H9 (cell line): ENCODE measurements at regions not wholly inside any gene's neighbourhood (a gene's known extent, or its start where the extent isn't known, plus 50 kb on each side); places are given as distances from the start of the nearest gene placed in this dataset.

Experiments used
- DNase-seq: peaks from one replicate; pipeline ENCODE4 v3.0.0-alpha.2; 2017
- H2AFZ ChIP-seq: one replicate; pipeline ENCODE4 v1.6.1; 2013; ENCODE audit warnings: mild to moderate bottlenecking, low read length, control low read depth, moderate library complexity
- H2AK5ac ChIP-seq: 2 replicates; pipeline ENCODE4 v1.6.1; 2013; ENCODE audit warnings: low read length, control low read depth, mixed read lengths; ENCODE audit not compliant: insufficient read length
- H2BK120ac ChIP-seq: one replicate; pipeline ENCODE4 v1.6.1; 2013; ENCODE audit warnings: low read depth, mild to moderate bottlenecking, low read length, control low read depth, inconsistent platforms; ENCODE audit not compliant: poor library complexity, severe bottlenecking
- H2BK12ac ChIP-seq: 2 replicates; pipeline ENCODE4 v1.6.1; 2013; ENCODE audit warnings: low read length, control low read depth, mixed read lengths, low read depth; ENCODE audit not compliant: insufficient read length
- H2BK15ac ChIP-seq: 2 replicates; pipeline ENCODE4 v1.6.1; 2013; ENCODE audit warnings: low read depth, low read length, control low read depth
- H2BK20ac ChIP-seq: one replicate; pipeline ENCODE4 v1.6.1; 2013; ENCODE audit warnings: low read depth, mild to moderate bottlenecking, low read length, control low read depth, inconsistent platforms; ENCODE audit not compliant: poor library complexity, severe bottlenecking
- H2BK5ac ChIP-seq: 2 replicates; pipeline ENCODE4 v1.6.1; 2013; ENCODE audit warnings: low read length, control low read depth, mixed read lengths; ENCODE audit not compliant: insufficient read length
- H3K14ac ChIP-seq: 2 replicates; pipeline ENCODE4 v1.6.1; 2013; ENCODE audit warnings: low read length, control low read depth; ENCODE audit not compliant: insufficient read depth
- H3K18ac ChIP-seq: 2 replicates; pipeline ENCODE4 v1.6.1; 2013; ENCODE audit warnings: low read depth, mild to moderate bottlenecking, mixed read lengths, low read length, control low read depth; ENCODE audit not compliant: insufficient read length
- H3K23ac ChIP-seq: 2 replicates; pipeline ENCODE4 v1.6.1; 2013; ENCODE audit warnings: low read length, control low read depth, mixed read lengths, low read depth; ENCODE audit not compliant: insufficient read length
- H3K23me2 ChIP-seq: 2 replicates; pipeline ENCODE4 v1.6.1; 2013; ENCODE audit warnings: low read depth, mild to moderate bottlenecking, mixed read lengths, low read length, control low read depth; ENCODE audit not compliant: insufficient read length, poor library complexity, severe bottlenecking
- H3K27ac ChIP-seq: 2 replicates; pipeline ENCODE4 v1.5.1; 2013; ENCODE audit warnings: low read length, control low read depth, mixed read lengths, low read depth; ENCODE audit not compliant: insufficient read length
- H3K27me3 ChIP-seq: 2 replicates; pipeline ENCODE4 v1.6.1; 2013; ENCODE audit warnings: low read length, control low read depth, inconsistent platforms; ENCODE audit not compliant: insufficient read depth
- H3K4ac ChIP-seq: 2 replicates; pipeline ENCODE4 v1.6.1; 2013; ENCODE audit warnings: low read depth, mild to moderate bottlenecking, control low read depth, inconsistent platforms, low read length, moderate library complexity
- H3K4me1 ChIP-seq: 2 replicates; pipeline ENCODE4 v1.6.1; 2013; ENCODE audit warnings: low read length, control low read depth, inconsistent platforms; ENCODE audit not compliant: insufficient read depth
- H3K4me2 ChIP-seq: 2 replicates; pipeline ENCODE4 v1.6.1; 2013; ENCODE audit warnings: low read length, control low read depth, mixed read lengths; ENCODE audit not compliant: insufficient read length, insufficient read depth
- H3K56ac ChIP-seq: 2 replicates; pipeline ENCODE4 v1.6.1; 2013; ENCODE audit warnings: low read depth, mild to moderate bottlenecking, mixed read lengths, low read length, control low read depth; ENCODE audit not compliant: insufficient read length
- H3K79me1 ChIP-seq: 2 replicates; pipeline ENCODE4 v1.6.1; 2013; ENCODE audit warnings: low read depth, mild to moderate bottlenecking, moderate library complexity, low read length, control low read depth, inconsistent platforms; ENCODE audit not compliant: insufficient read depth, poor library complexity, severe bottlenecking
- H3K79me2 ChIP-seq: 2 replicates; pipeline ENCODE4 v1.6.1; 2013; ENCODE audit warnings: low read length, control low read depth, inconsistent platforms; ENCODE audit not compliant: insufficient read depth
- H3K9ac ChIP-seq: 2 replicates; pipeline ENCODE4 v1.6.1; 2013; ENCODE audit warnings: low read length, control low read depth, mixed read lengths; ENCODE audit not compliant: insufficient read length; ENCODE audit errors: extremely low read depth
- H3K9me3 ChIP-seq: one replicate; pipeline ENCODE4 v1.6.1; 2013; ENCODE audit warnings: low read depth, low read length, inconsistent platforms; ENCODE audit not compliant: control insufficient read depth
- H3T11ph ChIP-seq: one replicate; pipeline ENCODE4 v1.6.1; 2013; ENCODE audit warnings: mild to moderate bottlenecking, low read length, control low read depth, inconsistent platforms
- H4K20me1 ChIP-seq: one replicate; pipeline ENCODE4 v1.6.1; 2013; ENCODE audit not compliant: control insufficient read depth, insufficient read length, insufficient read depth
- H4K5ac ChIP-seq: 2 replicates; pipeline ENCODE4 v1.6.1; 2013; ENCODE audit warnings: low read depth, mild to moderate bottlenecking, mixed read lengths, low read length, control low read depth; ENCODE audit not compliant: insufficient read length
- H4K8ac ChIP-seq: replicated peaks from 2 replicates; pipeline ENCODE4 v1.6.1; 2013; ENCODE audit warnings: low read length, control low read depth, mixed read lengths, low read depth; ENCODE audit not compliant: insufficient read length
- H4K91ac ChIP-seq: 2 replicates; pipeline ENCODE4 v1.6.1; 2013; ENCODE audit warnings: low read depth, mild to moderate bottlenecking, moderate library complexity, mixed read lengths, low read length, control low read depth; ENCODE audit not compliant: insufficient read length
- H3K27ac Mint-ChIP-seq, 3 experiments: 2 replicates in 2 of 3; 3 replicates in 1 of 3; pipeline ENCODE4 v1.8.0; 2020 to 2021; ENCODE audit warnings: mixed read lengths in 3 of 3, mild to moderate bottlenecking in 1 of 3, moderate library complexity in 1 of 3
- H3K27me3 Mint-ChIP-seq: 2 replicates; pipeline ENCODE4 v1.8.0; 2021; ENCODE audit warnings: low read depth, mild to moderate bottlenecking, moderate library complexity, mixed read lengths
- H3K36me3 Mint-ChIP-seq, 3 experiments: 2 replicates in 2 of 3; 3 replicates in 1 of 3; pipeline ENCODE4 v1.8.0; 2020 to 2021; ENCODE audit warnings: low read depth in 3 of 3, mixed read lengths in 3 of 3; ENCODE audit not compliant: insufficient read depth in 1 of 3
- H3K4me1 Mint-ChIP-seq, 2 experiments: 2 replicates each; pipeline ENCODE4 v1.8.0; 2020; ENCODE audit warnings: mixed read lengths in 2 of 2
- H3K4me3 Mint-ChIP-seq, 2 experiments: 2 replicates in 1 of 2; 3 replicates in 1 of 2; pipeline ENCODE4 v1.8.0; 2020 to 2021; ENCODE audit warnings: mild to moderate bottlenecking in 2 of 2, mixed read lengths in 2 of 2, moderate library complexity in 1 of 2
- H3K9me3 Mint-ChIP-seq, 2 experiments: 2 replicates in 1 of 2; 3 replicates in 1 of 2; pipeline ENCODE4 v1.8.0; 2020; ENCODE audit warnings: mild to moderate bottlenecking in 2 of 2, mixed read lengths in 2 of 2, moderate library complexity in 1 of 2
- WGBS: extraction: QIAGEN DNeasy Blood & Tissue Kit; methylation state at CpG from one replicate; pipeline ENCODE4 v1.1.7; 2013; ENCODE audit warnings: missing lambda C conversion rate, low lambda C conversion rate, mixed read lengths; ENCODE audit not compliant: insufficient read length; ENCODE audit errors: extremely low coverage; 5-methylcytosine and 5-hydroxymethylcytosine counted together
- TF ChIP-seq, protein P1 (sequence below): fragments of 200-600 bp; sonication (generic); conservative IDR thresholded peaks from 3 replicates; pipeline ENCODE4 v1.8.0; 2021; ENCODE audit warnings: antibody characterized with exemption, mild to moderate bottlenecking

DNA sequence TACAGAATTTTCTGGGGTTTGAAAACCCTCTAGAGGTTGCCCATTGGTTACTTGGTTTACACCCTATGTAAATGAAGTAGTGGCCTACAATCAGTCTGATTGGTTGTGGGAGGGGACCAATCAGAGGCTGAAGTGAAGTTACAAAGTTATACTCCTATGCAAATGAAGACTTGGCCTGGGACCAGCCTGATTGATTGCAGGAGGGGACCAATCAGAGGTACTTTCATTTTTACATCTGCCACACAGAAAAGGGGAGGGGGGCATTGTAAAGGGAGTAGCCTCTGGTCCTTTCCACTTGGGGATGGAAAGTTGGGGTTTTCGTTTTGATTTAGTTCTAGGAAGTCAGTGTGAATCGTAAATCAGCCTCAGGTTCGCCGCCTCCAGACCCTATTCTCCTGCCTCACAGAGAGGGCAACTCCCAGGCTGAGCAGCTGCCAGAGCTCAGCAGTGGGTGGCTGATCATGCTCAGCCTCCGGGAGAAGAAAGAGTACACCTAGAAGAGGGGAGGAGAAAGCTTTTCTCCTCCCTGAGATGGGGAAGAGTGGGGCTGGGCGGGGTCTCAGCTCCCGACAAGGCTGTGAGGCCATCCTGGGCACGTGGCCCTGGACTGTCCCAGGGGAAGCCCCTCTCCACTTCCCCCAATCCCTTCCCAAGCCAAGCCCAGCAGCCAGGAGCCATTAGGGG is 372.5 kb downstream of the GALR1 start:
- H3K27ac Mint-ChIP-seq, result no peak overlapping the region
- Histone ChIP-seq H3K4me1 (no peaks in the 10 kb centered on the region), H3K79me1 (no peaks in the 10 kb centered on the region), H2BK15ac (no peak overlapping the region), H3K18ac (no peak overlapping the region), H3K27me3 (no peaks in the 10 kb centered on the region), H4K20me1 (no peaks in the 10 kb centered on the region), H2BK5ac (no peak overlapping the region), H3K27ac (no peak overlapping the region), H2BK12ac (no peak overlapping the region), H3K9ac (no peak overlapping the region), H3K9me3 (no peaks in the 10 kb centered on the region), H3K56ac (no peak overlapping the region), H2AK5ac (no peak overlapping the region), H3K4ac (no peak overlapping the region), H3K23ac (no peak overlapping the region), H3K4me2 (no peak overlapping the region), H2BK20ac (no peak overlapping the region), H2BK120ac (no peak overlapping the region), H4K8ac (no peak overlapping the region), H3T11ph (no peak overlapping the region), H3K14ac (no peak overlapping the region), H3K23me2 (no peaks in the 10 kb centered on the region), H3K79me2 (no peaks in the 10 kb centered on the region), H4K5ac (no peak overlapping the region), H2AFZ (no peak overlapping the region), H4K91ac (no peak overlapping the region)
- no peak overlapping the region for H3K4me3 Mint-ChIP-seq
- peaks cover 0 to 3% (median 0%) of the 10 kb centered on the region in 3 experiments; a peak in 1 of 7 replicates for H3K36me3 Mint-ChIP-seq
- no peaks in the 10 kb centered on the region for H3K4me1 Mint-ChIP-seq
- H3K9me3 Mint-ChIP-seq, result peaks cover 4 to 5% of the 10 kb centered on the region in 2 experiments; a peak in 3 of 5 replicates
- no peaks in the 10 kb centered on the region; the same call in 1 of the 2 replicates for H3K27me3 Mint-ChIP-seq
- TF ChIP-seq, protein P1, sequence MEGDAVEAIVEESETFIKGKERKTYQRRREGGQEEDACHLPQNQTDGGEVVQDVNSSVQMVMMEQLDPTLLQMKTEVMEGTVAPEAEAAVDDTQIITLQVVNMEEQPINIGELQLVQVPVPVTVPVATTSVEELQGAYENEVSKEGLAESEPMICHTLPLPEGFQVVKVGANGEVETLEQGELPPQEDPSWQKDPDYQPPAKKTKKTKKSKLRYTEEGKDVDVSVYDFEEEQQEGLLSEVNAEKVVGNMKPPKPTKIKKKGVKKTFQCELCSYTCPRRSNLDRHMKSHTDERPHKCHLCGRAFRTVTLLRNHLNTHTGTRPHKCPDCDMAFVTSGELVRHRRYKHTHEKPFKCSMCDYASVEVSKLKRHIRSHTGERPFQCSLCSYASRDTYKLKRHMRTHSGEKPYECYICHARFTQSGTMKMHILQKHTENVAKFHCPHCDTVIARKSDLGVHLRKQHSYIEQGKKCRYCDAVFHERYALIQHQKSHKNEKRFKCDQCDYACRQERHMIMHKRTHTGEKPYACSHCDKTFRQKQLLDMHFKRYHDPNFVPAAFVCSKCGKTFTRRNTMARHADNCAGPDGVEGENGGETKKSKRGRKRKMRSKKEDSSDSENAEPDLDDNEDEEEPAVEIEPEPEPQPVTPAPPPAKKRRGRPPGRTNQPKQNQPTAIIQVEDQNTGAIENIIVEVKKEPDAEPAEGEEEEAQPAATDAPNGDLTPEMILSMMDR, result no peak
- no peak for DNase-seq
- WGBS, result no CpG with 5 or more reads among the region's 8 CpGs
